Smooth muscle cell (in vitro differentiated cells): ENCODE measurements at regions not wholly inside any gene's neighbourhood (a gene's known extent, or its start where the extent isn't known, plus 50 kb on each side); places are given as distances from the start of the nearest gene placed in this dataset.

Experiments used
- DNase-seq: peaks from one replicate; lab custom pipeline; 2025; ENCODE audit not compliant: unreplicated experiment; lab: John Stamatoyannopoulos, UW
- H2AFZ ChIP-seq: fragments of 200-600 bp; sonication (generic); 2 replicates; pipeline ENCODE4 v1.6.0; 2016; ENCODE audit warnings: antibody characterized with exemption, low read depth, mild to moderate bottlenecking
- H3F3A ChIP-seq: fragments of 200-600 bp; sonication (generic); 2 replicates; pipeline ENCODE4 v1.6.0; 2017; ENCODE audit warnings: antibody characterized with exemption, low read depth
- H3K27ac ChIP-seq: fragments of 200-600 bp; sonication (generic); 2 replicates; pipeline ENCODE4 v1.5.1; 2016; ENCODE audit warnings: low read depth, mild to moderate bottlenecking
- H3K27me3 ChIP-seq: fragments of 200-600 bp; sonication (generic); 2 replicates; pipeline ENCODE4 v1.6.1; 2016; ENCODE audit warnings: low read depth, mild to moderate bottlenecking
- H3K36me3 ChIP-seq: fragments of 200-600 bp; sonication (generic); 2 replicates; pipeline ENCODE4 v1.5.1; 2016; ENCODE audit warnings: low read depth
- H3K4me1 ChIP-seq: fragments of 200-600 bp; sonication (generic); 2 replicates; pipeline ENCODE4 v1.5.1; 2016; ENCODE audit warnings: low read depth
- H3K4me2 ChIP-seq: fragments of 200-600 bp; sonication (generic); 2 replicates; pipeline ENCODE4 v1.6.0; 2016; ENCODE audit warnings: mild to moderate bottlenecking
- H3K4me3 ChIP-seq: fragments of 200-600 bp; sonication (generic); 2 replicates; pipeline ENCODE4 v1.5.1; 2016; ENCODE audit warnings: mild to moderate bottlenecking
- H3K79me2 ChIP-seq: fragments of 200-600 bp; sonication (generic); 2 replicates; pipeline ENCODE4 v1.6.0; 2016; ENCODE audit warnings: low read depth, mild to moderate bottlenecking
- H3K9ac ChIP-seq: fragments of 200-600 bp; sonication (generic); 2 replicates; pipeline ENCODE4 v1.6.0; 2016; ENCODE audit warnings: low read depth
- H3K9me3 ChIP-seq: fragments of 200-600 bp; sonication (generic); replicated peaks from 2 replicates; pipeline ENCODE4 v1.5.1; 2016; ENCODE audit warnings: low read depth
- H4K20me1 ChIP-seq: fragments of 200-600 bp; sonication (generic); 2 replicates; pipeline ENCODE4 v1.6.0; 2016; ENCODE audit warnings: low read depth
- WGBS: methylation state at CpG from one replicate; pipeline ENCODE4 v1.1.7; 2016; ENCODE audit warnings: low lambda C conversion rate; 5-methylcytosine and 5-hydroxymethylcytosine counted together
- TF ChIP-seq, protein P1 (sequence below): fragments of 200-600 bp; sonication (generic); IDR thresholded peaks from 2 replicates; pipeline ENCODE4 v1.5.1; 2017; ENCODE audit warnings: borderline replicate concordance, mild to moderate bottlenecking, antibody characterized with exemption; ENCODE audit not compliant: insufficient read depth, poor library complexity, severe bottlenecking

DNA sequence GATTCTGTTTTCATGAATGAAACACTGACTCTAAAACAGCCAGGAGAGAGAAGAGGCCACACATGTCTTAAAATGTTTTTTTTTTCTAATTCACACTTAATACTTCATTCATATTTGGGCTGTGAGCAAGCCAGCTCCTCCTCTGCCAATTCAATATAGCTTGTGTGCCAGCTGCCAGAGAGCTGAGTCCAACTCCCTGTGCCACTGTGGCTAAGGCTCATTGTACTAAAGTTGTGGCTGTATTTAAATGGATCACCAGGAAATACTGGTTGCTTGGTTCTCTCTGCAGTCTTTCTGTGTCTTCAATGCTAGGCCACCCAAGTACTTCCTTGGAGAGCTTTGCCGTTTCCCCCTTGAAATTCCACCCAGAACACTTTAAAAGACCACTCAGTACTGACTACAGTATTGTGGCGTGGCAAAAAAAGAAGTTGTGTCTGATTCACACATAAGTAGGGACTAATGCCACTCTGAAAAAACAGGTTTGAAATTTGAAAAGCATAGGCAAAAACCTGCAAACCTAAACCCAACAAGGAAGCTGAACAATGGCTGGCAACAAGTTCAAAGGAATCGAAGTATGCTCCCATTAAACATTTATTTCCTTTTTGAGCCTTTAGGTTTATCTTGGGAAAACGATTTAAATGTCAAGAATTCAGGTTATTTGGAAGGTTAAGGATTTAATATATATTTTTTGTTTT lies 524.7 kb downstream of the DIPK2A start:
- H3K36me3 ChIP-seq, result no peaks in the 10 kb centered on the region
- H2AFZ ChIP-seq, result no peak overlapping the region
- TF ChIP-seq, protein P1, sequence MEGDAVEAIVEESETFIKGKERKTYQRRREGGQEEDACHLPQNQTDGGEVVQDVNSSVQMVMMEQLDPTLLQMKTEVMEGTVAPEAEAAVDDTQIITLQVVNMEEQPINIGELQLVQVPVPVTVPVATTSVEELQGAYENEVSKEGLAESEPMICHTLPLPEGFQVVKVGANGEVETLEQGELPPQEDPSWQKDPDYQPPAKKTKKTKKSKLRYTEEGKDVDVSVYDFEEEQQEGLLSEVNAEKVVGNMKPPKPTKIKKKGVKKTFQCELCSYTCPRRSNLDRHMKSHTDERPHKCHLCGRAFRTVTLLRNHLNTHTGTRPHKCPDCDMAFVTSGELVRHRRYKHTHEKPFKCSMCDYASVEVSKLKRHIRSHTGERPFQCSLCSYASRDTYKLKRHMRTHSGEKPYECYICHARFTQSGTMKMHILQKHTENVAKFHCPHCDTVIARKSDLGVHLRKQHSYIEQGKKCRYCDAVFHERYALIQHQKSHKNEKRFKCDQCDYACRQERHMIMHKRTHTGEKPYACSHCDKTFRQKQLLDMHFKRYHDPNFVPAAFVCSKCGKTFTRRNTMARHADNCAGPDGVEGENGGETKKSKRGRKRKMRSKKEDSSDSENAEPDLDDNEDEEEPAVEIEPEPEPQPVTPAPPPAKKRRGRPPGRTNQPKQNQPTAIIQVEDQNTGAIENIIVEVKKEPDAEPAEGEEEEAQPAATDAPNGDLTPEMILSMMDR, result no peak
- no peak for DNase-seq
- H3K27ac ChIP-seq, result no peak overlapping the region
- 92% methylated on average over 4 of the region's 4 CpGs for WGBS
- H3K27me3 ChIP-seq, result no peaks in the 10 kb centered on the region
- H3F3A ChIP-seq, result no peaks in the 10 kb centered on the region
- H3K4me3 ChIP-seq, result no peak overlapping the region
- H3K4me2 ChIP-seq, result no peak overlapping the region
- H3K4me1 ChIP-seq, result peaks cover 4% of the 10 kb centered on the region
- no peak overlapping the region for H3K9ac ChIP-seq
- H4K20me1 ChIP-seq, result no peaks in the 10 kb centered on the region
- no peaks in the 10 kb centered on the region for H3K79me2 ChIP-seq
- no peaks in the 10 kb centered on the region for H3K9me3 ChIP-seq

DNA sequence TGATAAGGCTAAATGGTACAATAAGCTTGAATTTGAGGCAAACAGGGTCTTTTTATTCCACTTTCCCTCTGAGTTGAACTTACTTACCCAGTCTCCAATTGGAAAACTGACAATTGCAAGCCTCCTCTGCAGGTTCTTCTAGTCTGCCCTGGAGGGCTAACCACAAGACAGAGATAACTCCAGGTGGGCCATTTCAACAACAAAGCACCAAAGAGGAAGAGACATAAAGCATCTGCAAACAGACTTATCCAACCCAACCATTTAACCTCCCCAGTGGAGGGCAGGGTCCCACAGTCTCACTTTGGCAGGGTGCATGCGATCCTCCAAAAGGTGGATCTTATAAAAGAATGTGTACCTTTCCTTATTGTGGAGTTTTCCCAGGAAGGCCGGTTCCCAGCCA lies 525.8 kb downstream of the DIPK2A start:
- no peak overlapping the region for H3K9ac ChIP-seq
- H3F3A ChIP-seq, result no peaks in the 10 kb centered on the region
- no peak overlapping the region for H3K4me2 ChIP-seq
- TF ChIP-seq, protein P1, result no peak
- no peaks in the 10 kb centered on the region for H4K20me1 ChIP-seq
- no peaks in the 10 kb centered on the region for H3K9me3 ChIP-seq
- H3K36me3 ChIP-seq, result no peaks in the 10 kb centered on the region
- H3K27me3 ChIP-seq, result no peaks in the 10 kb centered on the region
- H2AFZ ChIP-seq, result no peak overlapping the region
- WGBS, result 83% methylated on average over 2 of the region's 2 CpGs
- H3K79me2 ChIP-seq, result no peaks in the 10 kb centered on the region
- H3K4me3 ChIP-seq, result no peak overlapping the region
- DNase-seq, result no peak
- H3K4me1 ChIP-seq, result peaks cover 15% of the 10 kb centered on the region
- no peak overlapping the region for H3K27ac ChIP-seq

DNA sequence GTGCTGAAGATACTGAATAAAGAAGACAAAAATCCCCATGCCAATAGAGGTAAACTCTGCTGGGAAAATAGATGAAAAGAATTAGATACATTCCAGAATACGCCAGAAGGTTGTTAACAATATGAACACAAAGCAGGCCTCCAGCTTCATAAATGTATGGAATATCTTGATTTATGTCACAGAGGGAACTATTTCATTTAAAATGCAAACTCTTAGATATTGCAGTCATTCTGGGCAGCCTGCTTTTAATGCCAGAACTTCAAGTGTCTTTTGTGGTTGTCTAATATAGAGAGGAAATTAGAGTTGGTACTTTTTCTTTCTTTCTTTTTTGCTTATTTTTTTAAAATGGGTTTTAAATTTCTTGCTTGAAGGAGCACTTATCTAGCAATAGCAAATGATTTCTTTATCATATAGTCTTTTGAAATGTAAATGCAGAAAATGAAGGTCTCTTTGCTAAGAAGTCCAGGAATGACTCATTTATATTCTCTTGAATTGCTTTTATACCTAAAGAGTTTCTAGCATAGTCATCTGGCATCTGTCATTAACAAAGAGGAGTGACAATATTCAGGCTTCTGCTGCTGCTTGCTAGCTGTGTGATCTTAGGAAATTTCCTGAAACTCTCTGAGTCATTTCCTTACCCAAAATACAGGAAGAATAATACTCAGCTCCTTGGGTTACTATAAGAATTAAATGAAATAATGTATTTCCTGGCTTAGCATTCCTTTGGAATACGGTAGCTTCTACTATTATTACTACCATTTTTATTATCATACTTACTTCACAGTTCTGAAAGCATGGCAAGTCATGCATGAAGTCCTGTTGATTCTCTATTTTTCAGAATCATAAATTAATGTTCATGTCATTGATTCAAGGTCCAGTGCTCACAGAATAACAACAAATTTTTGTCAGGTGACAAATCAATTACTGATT lies 527.6 kb downstream of the DIPK2A start:
- 59% methylated on average over 2 of the region's 2 CpGs for WGBS
- H3K4me1 ChIP-seq, result peaks cover 15% of the 10 kb centered on the region
- no peaks in the 10 kb centered on the region for H3K9me3 ChIP-seq
- no peaks in the 10 kb centered on the region for H3F3A ChIP-seq
- DNase-seq, result no peak
- H3K36me3 ChIP-seq, result no peaks in the 10 kb centered on the region
- H3K27ac ChIP-seq, result no peak overlapping the region
- no peak overlapping the region for H3K9ac ChIP-seq
- H3K4me3 ChIP-seq, result no peak overlapping the region
- no peaks in the 10 kb centered on the region for H3K79me2 ChIP-seq
- H4K20me1 ChIP-seq, result no peaks in the 10 kb centered on the region
- TF ChIP-seq, protein P1, result no peak
- no peaks in the 10 kb centered on the region for H3K27me3 ChIP-seq
- H3K4me2 ChIP-seq, result no peak overlapping the region
- H2AFZ ChIP-seq, result no peak overlapping the region
